Fibroblast of lung (primary cell): ENCODE measurements at regions not wholly inside any gene's neighbourhood (a gene's known extent, or its start where the extent isn't known, plus 50 kb on each side); places are given as distances from the start of the nearest gene placed in this dataset.
A peak's percentile ranks its signal among the peaks of the same experiment; 100 is the strongest.

Experiments
- DNase-seq, 2 donors: peaks; one replicate each; pipeline versions ENCODE4 v3.0.0 to v3.0.0-alpha.2; 2010; ENCODE audit warnings: low read depth in 2 of 2
- H2AFZ ChIP-seq: 2 replicates; pipeline ENCODE4 v1.5.1; 2012; ENCODE audit warnings: low read length, control low read depth, inconsistent platforms
- H3K27ac ChIP-seq: 2 replicates; pipeline ENCODE4 v1.5.1; 2011; ENCODE audit warnings: low read length, control low read depth; ENCODE audit not compliant: insufficient read depth
- H3K27me3 ChIP-seq: 2 replicates; pipeline ENCODE4 v1.5.1; 2011; ENCODE audit warnings: mild to moderate bottlenecking, low read length; ENCODE audit not compliant: control insufficient read depth, insufficient read depth
- H3K36me3 ChIP-seq: 2 replicates; pipeline ENCODE4 v1.5.1; 2011; ENCODE audit warnings: low read length; ENCODE audit not compliant: control insufficient read depth, insufficient read depth
- H3K4me1 ChIP-seq: 2 replicates; pipeline ENCODE4 v1.5.1; 2011; ENCODE audit warnings: low read length; ENCODE audit not compliant: control insufficient read depth, insufficient read depth; ENCODE audit errors: extremely low read depth
- H3K4me2 ChIP-seq: 2 replicates; pipeline ENCODE4 v1.5.1; 2011; ENCODE audit warnings: low read length, control low read depth; ENCODE audit not compliant: insufficient read depth; ENCODE audit errors: extremely low read depth
- H3K4me3 ChIP-seq, 4 experiments: fragments of 200-600 bp in 1 of 4; sonication (generic) in 1 of 4; replicated peaks in 1 of 4; 2 replicates each; pipeline ENCODE4 v1.5.1; 2011 to 2016; ENCODE audit warnings: low read length in 4 of 4, low read depth in 3 of 4, mild to moderate bottlenecking in 3 of 4, control low read depth in 2 of 4, inconsistent platforms in 1 of 4, mixed read lengths in 1 of 4; ENCODE audit not compliant: insufficient read depth in 1 of 4; ENCODE audit errors: control extremely low read depth in 1 of 4
- H3K79me2 ChIP-seq: 2 replicates; pipeline ENCODE4 v1.5.1; 2012; ENCODE audit warnings: mild to moderate bottlenecking, low read length, inconsistent platforms; ENCODE audit not compliant: control insufficient read depth, insufficient read depth
- H3K9ac ChIP-seq: 2 replicates; pipeline ENCODE4 v1.5.1; 2011; ENCODE audit warnings: mild to moderate bottlenecking, low read length, control low read depth; ENCODE audit not compliant: insufficient read depth
- H3K9me3 ChIP-seq: 2 replicates; pipeline ENCODE4 v1.5.1; 2012; ENCODE audit warnings: low read depth, low read length; ENCODE audit not compliant: control insufficient read depth, insufficient read depth
- H4K20me1 ChIP-seq: 2 replicates; pipeline ENCODE4 v1.5.1; 2011; ENCODE audit warnings: low read length; ENCODE audit not compliant: control insufficient read depth, insufficient read depth; ENCODE audit errors: extremely low read depth
- EZH2 ChIP-seq: IDR thresholded peaks from 2 replicates; pipeline ENCODE4 v1.5.1; 2012; ENCODE audit warnings: low read length, control low read depth, mild to moderate bottlenecking; ENCODE audit errors: missing control alignments
- TF ChIP-seq, protein P1 (sequence below), 2 donors: IDR thresholded peaks in 1 of 2; conservative IDR thresholded peaks in 1 of 2; 1 replicate in 1 of 2; 2 replicates in 1 of 2; pipeline ENCODE4 v1.5.1; 2011 to 2012; ENCODE audit warnings: low read length in 2 of 2, control low read depth in 1 of 2, inconsistent platforms in 1 of 2, low read depth in 1 of 2, mild to moderate bottlenecking in 1 of 2

DNA sequence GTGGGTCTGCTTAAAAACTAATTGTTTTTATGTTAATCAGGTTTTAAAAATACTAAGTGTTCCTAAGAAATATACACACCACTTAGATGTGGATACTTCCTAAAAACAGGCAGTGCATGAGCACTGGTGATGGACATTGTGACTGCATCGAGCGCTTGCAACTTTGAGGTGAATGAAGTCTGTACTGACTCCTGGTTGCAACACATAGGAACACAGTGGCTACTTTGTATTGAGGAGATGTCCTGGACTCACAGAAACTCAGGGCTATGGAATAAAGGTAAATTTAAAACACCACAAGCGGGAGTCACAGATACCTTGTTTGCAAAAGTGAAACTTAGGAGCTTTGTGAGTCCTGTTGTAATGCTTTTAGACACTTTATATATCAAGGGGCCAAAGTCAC is 55.6 kb upstream of the POLR1H start:
- H3K27ac ChIP-seq = no peak overlapping the region
- TF ChIP-seq, protein P1, sequence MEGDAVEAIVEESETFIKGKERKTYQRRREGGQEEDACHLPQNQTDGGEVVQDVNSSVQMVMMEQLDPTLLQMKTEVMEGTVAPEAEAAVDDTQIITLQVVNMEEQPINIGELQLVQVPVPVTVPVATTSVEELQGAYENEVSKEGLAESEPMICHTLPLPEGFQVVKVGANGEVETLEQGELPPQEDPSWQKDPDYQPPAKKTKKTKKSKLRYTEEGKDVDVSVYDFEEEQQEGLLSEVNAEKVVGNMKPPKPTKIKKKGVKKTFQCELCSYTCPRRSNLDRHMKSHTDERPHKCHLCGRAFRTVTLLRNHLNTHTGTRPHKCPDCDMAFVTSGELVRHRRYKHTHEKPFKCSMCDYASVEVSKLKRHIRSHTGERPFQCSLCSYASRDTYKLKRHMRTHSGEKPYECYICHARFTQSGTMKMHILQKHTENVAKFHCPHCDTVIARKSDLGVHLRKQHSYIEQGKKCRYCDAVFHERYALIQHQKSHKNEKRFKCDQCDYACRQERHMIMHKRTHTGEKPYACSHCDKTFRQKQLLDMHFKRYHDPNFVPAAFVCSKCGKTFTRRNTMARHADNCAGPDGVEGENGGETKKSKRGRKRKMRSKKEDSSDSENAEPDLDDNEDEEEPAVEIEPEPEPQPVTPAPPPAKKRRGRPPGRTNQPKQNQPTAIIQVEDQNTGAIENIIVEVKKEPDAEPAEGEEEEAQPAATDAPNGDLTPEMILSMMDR (conservative IDR thresholded peaks at IDR 0.05 in 1 of 2, IDR thresholded peaks at IDR 0.05 in 1 of 2; ENCODE audit: low read depth in 1 of 2, low read length in 2 of 2) = no peak
- TF ChIP-seq EZH2 = no peak
- H3K4me2 ChIP-seq = no peak overlapping the region
- no peak for DNase-seq
- no peak overlapping the region for H2AFZ ChIP-seq
- H3K79me2 ChIP-seq = no peaks in the 10 kb centered on the region
- H4K20me1 ChIP-seq = no peaks in the 10 kb centered on the region
- H3K27me3 ChIP-seq = peaks cover 18% of the 10 kb centered on the region
- no peaks in the 10 kb centered on the region for H3K36me3 ChIP-seq
- H3K9ac ChIP-seq = no peak overlapping the region
- no peaks in the 10 kb centered on the region for H3K4me1 ChIP-seq
- no peak overlapping the region for H3K4me3 ChIP-seq
- H3K9me3 ChIP-seq = no peaks in the 10 kb centered on the region

DNA sequence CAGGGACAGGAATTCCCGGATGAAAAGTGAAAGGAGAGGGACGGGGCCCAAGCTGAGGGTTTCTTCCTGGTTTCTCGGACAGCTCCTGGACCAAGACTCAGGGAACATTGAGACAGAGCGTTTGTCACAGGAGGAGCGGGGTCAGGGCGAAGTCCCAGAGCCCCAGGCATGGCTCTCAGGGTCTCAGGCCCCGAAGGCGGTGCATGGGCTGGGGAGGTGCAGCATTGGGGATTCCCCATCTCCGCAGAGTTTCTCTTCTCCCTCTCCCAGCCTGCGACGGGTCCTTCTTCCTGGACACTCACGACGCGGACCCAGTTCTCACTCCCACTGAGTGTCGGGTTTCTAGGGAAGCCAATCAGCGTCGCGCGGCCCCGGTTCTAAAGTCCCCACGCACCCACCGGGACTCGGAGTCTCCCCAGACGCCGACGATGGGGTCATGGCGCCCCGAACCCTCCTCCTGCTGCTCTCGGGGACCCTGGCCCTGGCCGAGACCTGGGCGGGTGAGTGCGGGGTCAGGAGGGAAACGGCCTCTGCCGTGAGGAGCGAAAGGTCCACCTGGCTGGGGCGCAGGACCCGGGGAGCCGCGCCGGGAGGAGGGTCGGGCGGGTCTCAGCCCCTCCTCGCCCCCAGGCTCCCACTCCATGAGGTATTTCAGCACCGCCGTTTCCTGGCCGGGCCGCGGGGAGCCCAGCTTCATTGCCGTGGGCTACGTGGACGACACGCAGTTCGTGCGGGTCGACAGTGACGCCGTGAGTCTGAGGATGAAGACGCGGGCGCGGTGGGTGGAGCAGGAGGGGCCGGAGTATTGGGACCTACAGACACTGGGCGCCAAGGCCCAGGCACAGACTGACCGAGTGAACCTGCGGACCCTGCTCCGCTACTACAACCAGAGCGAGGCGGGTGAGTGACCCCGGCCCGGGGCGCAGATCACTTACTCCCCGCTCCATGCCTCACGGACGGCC is 54.6 kb upstream of the POLR1H start:
- DNase-seq = no peak
- H3K4me2 ChIP-seq = peak overlapping the region; percentile 81
- H3K36me3 ChIP-seq = no peaks in the 10 kb centered on the region
- peak overlapping the region in 3 of 4 experiments; percentile 24 to 56 (median 31) for H3K4me3 ChIP-seq
- no peaks in the 10 kb centered on the region for H4K20me1 ChIP-seq
- no peaks in the 10 kb centered on the region for H3K79me2 ChIP-seq
- no peak overlapping the region for H2AFZ ChIP-seq
- peaks cover 18% of the 10 kb centered on the region for H3K27me3 ChIP-seq
- H3K9ac ChIP-seq = no peak overlapping the region
- H3K27ac ChIP-seq = no peak overlapping the region
- TF ChIP-seq, protein P1 (conservative IDR thresholded peaks at IDR 0.05 in 1 of 2, IDR thresholded peaks at IDR 0.05 in 1 of 2; ENCODE audit: low read depth in 1 of 2, low read length in 2 of 2) = no peak
- TF ChIP-seq EZH2 = peak; percentile 51
- H3K9me3 ChIP-seq = no peaks in the 10 kb centered on the region
- no peaks in the 10 kb centered on the region for H3K4me1 ChIP-seq

DNA sequence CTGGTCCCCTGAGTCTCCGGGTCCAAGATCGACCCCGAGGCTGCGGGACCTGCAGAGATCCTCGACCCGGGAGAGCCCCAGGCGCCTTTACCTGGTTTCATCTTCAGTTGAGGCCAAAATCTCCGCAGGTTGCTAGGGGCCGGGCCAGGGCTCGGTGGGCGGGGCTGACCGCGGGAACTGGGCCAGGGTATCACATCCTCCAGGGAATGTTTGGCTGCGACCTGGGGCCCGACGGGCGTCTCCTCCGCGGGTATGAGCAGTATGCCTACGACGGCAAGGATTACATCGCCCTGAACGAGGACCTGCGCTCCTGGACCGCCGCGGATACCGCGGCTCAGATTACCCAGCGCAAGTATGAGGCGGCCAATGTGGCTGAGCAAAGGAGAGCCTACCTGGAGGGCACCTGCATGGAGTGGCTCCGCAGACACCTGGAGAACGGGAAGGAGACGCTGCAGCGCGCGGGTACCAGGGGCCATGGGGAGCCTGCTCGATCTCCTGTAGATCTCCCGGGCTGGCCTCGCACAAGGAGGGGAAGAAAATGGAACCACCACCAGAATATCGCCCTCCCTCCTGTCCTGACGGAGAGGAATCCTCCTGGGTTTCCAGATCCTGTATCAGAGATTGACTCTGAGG is 53.8 kb upstream of the POLR1H start:
- Histone ChIP-seq H3K4me1 (no peaks in the 10 kb centered on the region), H3K79me2 (no peaks in the 10 kb centered on the region), H3K9me3 (no peaks in the 10 kb centered on the region), H2AFZ (no peak overlapping the region), H3K27ac (no peak overlapping the region), H4K20me1 (no peaks in the 10 kb centered on the region), H3K4me2 (peak overlapping the region; percentile 81), H3K4me3 (peak overlapping the region in 3 of 4 experiments; percentile 24 to 56 (median 31)), H3K9ac (no peak overlapping the region), H3K36me3 (no peaks in the 10 kb centered on the region), H3K27me3 (peaks cover 18% of the 10 kb centered on the region)
- TF ChIP-seq EZH2 = peak; percentile 1
- TF ChIP-seq, protein P1 (conservative IDR thresholded peaks at IDR 0.05 in 1 of 2, IDR thresholded peaks at IDR 0.05 in 1 of 2; ENCODE audit: low read depth in 1 of 2, low read length in 2 of 2) = no peak
- DNase-seq = no peak
